NCI-H524 treated with DMSO at 0.1 percent for 48 hours (cell line): ENCODE measurements at regions not wholly inside any gene's neighbourhood (a gene's known extent, or its start where the extent isn't known, plus 50 kb on each side); places are given as distances from the start of the nearest gene placed in this dataset.

ENCODE experiments used
- DNase-seq: peaks from one replicate; lab custom pipeline; 2025; lab: John Stamatoyannopoulos, UW

GRCh38 chr4:30314001-30314400 is 406.2 kb upstream of the PCDH7 start:
- DNase-seq = no peak

- DNase-seq = no peak
Measured at GRCh38 chr4:30330894-30331652, 389.1 kb upstream of the PCDH7 start.

DNA sequence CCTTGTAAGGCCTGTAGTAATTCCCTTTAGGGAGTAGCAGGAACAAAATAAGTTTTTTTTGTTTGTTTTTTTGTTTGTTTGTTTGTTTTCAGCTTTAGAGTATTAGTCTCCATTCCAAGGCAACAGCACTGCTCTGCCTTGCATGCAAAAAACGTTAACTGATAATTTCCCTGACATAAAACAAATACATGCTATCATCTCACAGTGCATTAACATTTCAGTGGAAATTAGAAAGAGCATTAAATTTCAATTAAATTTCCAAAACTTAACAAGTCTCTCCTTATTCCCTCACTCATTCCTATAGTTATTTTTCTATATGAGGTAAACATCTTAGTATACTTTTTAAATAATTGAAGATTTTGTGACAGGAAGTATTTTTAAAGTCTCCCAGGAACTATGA is 378.4 kb upstream of the PCDH7 start:
- no peak for DNase-seq

GRCh38 chr4:30350288-30350687 is 369.9 kb upstream of the PCDH7 start:
- DNase-seq = no peak

DNA sequence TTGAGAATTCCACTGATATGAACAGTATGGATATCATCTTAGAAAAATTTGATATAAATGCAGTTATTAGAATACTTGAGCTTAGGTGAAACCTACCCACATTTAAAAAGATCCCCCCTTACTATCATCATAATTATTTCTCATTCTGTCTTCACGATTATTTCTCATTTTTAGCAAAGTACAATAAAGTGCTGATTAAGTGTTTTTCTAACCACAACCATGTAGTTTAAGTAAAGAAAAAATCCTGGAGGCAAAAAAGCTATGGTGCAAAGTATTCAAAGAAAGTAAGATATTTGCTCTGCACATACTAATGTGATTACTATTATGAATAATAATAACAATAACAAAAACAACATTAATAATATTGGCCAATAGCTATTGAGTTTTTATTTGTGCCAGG is 365.6 kb upstream of the PCDH7 start:
- DNase-seq = no peak

DNA sequence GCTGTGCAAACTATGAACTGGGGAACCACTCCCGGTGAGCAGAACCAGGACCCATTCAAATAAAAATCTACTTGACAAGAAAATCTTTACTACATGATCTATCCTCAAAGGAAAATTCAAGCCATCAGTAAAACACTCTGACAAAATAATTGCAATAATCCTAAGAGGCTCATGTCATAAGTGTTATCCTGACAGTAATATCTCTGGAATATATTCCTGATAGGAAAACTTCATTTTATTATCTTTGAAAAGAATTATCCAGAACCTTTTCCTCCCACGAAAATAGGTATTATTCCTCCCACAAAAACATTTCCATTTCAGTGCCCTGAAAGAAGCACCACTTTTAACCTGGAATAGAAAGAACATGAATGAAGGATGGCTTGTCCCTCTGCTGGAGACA is 357.7 kb upstream of the PCDH7 start:
- DNase-seq = no peak

DNA sequence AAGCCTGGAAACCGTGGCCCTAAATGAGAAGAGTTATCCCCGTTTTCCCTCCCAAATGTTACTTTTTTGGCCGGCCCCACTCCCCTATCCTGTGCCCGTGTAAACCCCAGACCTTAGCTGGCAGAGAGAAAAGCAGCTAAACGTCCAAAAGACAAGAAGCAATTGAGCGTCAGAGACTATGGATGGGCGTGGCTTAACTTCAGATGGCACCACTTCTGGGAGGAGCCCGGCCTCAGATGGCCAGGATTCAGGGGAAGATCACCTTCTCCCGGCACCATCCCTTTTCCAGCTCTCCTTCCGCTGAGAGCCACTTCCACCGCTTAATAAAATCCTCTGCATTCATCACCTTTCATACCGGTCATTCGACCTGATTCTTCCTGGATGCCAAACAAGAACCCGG is 350.1 kb upstream of the PCDH7 start:
- no peak for DNase-seq

DNA sequence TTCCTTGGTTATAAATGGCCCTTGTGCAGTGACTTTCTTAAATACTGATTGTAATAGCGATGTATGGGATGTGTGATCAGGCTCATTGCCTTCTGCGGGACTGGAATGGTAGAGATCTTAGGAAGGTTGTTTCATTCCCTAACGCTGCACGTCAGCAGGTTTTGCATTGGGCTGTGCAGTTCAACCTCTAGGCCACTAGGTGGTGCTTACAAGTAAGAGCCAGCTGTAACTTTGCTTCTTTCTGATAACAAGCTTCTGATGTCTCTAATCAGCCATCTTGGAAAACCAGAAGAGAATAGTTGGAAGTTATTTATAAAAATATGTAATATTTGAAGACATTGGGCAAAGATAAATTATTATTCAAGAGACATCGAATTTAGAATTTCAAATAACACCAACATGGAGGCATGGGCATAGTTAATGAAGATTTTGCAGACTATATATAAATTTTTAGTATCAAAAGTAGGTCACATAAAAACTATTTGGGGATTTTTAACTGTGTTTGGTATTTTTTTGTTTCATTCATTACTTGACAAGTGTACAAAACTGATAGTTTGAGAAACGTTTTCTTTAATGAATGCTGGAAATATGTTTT is 339.7 kb upstream of the PCDH7 start:
- peak; percentile 34 for DNase-seq

DNA sequence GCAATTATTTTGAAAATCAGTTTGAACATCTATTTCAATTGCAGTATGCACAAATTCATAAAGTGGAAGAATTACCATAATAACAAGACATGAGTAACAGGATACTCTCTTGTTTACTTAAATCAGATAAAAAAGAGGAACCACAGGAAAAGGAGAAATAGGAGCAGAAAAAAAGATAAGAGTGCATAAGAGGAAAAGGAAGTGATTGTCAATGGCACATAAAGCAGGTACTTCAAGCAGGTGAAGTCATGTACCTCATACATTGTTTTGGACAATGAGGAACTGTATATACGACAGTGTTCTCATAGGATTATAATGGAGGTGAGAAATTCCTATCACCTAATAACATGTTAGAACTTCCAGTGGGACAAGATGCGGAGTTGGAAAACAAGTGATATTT is 334.5 kb upstream of the PCDH7 start:
- no peak for DNase-seq

DNA sequence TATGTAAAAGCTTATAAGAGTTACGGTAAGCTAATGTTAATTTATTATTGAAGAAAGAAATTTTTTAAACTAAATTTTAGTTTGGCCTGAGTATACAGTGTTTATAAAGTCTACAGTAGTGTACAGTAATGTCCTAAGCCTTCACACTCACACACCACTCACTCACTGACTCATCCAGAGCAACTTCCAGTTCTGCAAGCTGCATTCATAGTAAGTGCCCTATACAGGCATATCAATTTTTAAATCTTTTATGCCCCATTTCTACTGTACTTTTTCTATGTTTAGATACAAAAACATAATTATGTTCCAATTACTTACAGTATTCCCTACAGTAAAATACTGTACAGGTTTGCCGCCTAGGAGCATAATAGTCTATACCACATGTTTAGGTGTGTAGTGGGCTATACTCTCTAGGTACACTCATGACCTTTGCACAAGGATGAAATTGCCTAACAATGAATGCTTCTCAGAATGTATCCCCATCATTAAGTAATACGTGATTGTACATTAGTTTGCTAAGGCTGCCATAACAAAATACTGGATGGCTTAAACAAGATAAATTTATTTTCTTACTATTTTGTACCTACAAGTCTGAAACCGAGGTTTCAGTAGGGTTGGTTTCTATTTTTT is 333.8 kb upstream of the PCDH7 start:
- DNase-seq = no peak

DNA sequence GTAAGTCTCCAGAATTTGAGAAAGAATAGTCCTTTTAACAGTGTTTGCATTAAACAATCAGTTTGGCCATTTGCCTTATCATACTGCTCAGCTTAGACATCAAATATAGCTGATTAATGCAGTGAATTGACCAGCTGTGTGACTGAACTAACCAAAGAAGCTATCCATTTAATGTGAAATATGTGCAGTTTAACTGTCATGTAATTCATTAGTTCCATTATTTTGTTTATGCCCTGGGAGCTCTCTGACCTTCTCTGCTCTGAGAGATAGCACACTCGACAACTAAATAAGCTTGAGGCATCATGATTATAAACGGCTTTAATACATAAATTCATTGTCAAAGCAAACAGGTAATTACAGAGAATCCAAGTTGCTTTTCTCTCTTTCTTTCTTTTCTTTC is 324.3 kb upstream of the PCDH7 start:
- DNase-seq = no peak

DNA sequence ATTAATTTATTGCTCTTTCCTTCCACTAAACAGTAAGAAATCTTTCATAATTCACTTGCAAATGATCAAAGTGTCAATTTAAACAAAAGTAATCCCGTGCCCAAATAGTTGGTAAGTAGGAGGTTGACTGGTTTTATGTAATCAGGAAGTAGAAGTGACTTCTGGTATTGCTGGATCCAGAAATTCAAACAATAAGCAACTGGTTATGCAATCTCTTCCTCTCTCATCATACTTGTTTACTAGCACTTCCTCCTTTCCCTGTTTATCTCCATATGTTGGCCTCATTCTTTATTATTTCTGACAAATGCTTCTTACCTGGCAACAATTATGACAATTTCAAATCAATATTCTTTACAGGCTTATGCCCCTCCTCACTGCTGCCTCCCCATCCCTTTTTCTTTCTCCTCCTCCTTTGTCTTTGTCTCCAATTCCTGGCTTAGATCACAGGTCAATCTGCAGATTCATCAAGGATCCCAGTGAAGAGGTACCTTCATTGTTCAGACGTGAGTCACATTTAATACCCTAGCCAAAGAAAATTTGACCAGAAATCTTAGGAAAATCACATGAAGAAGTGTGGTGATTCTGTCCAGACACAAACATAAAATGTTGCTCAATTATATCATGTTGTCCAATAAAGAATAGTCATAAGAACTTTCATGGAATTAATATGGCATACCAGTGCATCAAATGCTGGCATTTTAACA is 323.2 kb upstream of the PCDH7 start:
- DNase-seq = no peak

DNA sequence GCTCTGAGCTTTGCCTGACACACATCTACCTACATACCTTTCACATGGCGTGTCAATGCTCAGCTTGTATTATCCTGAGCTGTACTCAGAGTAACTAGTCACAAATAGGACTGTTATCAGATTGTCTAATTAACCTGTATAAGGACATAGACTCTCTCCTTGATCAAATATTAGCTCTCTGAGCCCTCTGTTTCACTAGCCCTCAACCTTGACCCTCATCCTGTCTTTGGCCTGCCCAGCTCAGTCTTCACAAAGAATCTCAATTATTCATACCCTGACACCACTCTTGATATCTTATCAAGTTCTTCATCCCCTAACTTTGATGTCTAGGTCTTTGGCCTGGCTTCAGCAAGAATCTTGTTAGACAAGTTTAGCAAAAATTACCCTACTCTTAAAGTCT is 320.7 kb upstream of the PCDH7 start:
- DNase-seq = no peak

GRCh38 chr4:30402276-30402675 is 317.9 kb upstream of the PCDH7 start:
- no peak for DNase-seq

DNA sequence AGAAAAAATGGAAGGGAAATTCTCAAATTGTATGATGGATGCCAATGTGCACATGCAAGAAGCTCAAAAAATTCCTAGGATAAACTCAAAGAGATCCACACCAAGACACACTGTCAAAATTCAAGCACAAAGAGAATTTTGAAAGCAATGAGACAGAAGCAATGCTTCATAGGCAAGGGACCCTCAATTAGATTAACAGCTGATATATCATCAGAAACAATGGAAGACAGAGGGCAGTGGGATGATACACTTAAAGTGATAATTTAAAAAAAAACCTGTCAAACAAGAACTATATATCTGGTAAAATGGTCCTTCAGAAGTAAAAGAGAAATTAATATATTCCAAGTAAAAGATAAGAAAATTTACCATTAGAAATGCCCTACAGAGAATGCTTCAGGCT is 306.3 kb upstream of the PCDH7 start:
- no peak for DNase-seq

- DNase-seq = no peak
Measured at GRCh38 chr4:30416547-30416946, 303.6 kb upstream of the PCDH7 start.

GRCh38 chr4:30427932-30428331 is 292.2 kb upstream of the PCDH7 start:
- DNase-seq = no peak

- no peak for DNase-seq
Measured at GRCh38 chr4:30429813-30430761, 290.1 kb upstream of the PCDH7 start.

DNA sequence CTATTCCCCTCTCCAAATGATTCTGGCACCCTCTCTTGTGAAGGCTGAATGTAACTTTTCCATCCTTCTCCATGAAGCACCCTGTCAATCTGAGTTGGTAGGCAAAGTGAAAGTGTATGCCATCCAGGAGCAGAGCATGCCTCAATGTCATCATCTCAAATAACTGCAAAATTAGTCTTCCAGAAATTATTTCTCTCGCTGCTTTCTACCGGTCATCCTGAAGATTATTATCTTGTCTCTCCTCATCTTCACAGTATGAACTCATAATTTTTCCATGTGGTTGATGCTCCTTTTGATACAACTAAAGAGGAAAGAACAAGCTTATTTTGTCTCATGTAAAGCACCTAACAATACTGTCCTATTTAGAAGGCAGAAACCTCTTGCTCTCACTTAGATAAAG is 285.5 kb upstream of the PCDH7 start:
- DNase-seq = no peak

- DNase-seq = no peak
Measured at GRCh38 chr4:30436394-30436793, 283.8 kb upstream of the PCDH7 start.

GRCh38 chr4:30437316-30437715 is 282.9 kb upstream of the PCDH7 start:
- DNase-seq = no peak

GRCh38 chr4:30443289-30443688 is 276.9 kb upstream of the PCDH7 start:
- DNase-seq = no peak
